ENCODE measurements at regions not wholly inside any gene's neighbourhood (a gene's known extent, or its start where the extent isn't known, plus 50 kb on each side); places are given as distances from the start of the nearest gene placed in this dataset.

DNA sequence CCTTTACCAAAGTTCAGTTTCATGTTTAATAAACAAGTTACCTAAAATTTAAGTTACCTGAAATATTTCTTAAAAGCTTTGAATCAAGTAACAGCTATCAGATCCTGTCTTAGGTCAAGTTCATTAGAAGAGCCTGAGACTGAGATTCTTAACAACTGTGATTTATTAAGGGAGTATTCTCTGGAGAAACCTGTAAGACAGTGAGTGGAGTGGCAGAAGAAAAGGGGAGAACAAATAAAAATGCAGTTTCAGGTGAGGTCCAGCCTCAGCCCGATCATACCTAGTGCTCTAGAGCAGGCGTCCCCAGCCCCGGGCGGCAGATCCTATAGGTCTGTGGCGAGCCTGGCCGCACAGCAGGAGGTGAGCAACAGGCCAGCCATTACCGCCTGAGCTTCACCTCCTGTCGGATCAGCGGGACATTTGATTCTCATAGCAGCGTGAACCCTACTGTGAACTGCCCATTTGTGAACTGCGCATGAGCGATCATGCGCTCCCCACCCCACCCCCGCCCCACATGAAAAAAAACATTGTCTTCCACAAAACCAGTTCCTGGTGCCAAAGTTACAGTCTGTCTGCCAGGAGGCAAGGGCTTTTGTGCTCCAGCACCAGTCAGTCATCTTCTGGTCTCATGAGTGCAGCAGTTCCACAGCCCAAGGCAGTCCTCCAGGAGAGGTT is 59.2 kb upstream of the ADGRB3 start:
- TF ChIP-seq, protein P1, sequence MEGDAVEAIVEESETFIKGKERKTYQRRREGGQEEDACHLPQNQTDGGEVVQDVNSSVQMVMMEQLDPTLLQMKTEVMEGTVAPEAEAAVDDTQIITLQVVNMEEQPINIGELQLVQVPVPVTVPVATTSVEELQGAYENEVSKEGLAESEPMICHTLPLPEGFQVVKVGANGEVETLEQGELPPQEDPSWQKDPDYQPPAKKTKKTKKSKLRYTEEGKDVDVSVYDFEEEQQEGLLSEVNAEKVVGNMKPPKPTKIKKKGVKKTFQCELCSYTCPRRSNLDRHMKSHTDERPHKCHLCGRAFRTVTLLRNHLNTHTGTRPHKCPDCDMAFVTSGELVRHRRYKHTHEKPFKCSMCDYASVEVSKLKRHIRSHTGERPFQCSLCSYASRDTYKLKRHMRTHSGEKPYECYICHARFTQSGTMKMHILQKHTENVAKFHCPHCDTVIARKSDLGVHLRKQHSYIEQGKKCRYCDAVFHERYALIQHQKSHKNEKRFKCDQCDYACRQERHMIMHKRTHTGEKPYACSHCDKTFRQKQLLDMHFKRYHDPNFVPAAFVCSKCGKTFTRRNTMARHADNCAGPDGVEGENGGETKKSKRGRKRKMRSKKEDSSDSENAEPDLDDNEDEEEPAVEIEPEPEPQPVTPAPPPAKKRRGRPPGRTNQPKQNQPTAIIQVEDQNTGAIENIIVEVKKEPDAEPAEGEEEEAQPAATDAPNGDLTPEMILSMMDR (IDR thresholded peaks at IDR 0.05; ENCODE audit: low read depth, low read length): no peak
- no peak for TF ChIP-seq EZH2phosphoT487 (IDR thresholded peaks at IDR 0.05; ENCODE audit: low read depth)
